ENCODE measurements at regions not wholly inside any gene's neighbourhood (a gene's known extent, or its start where the extent isn't known, plus 50 kb on each side); places are given as distances from the start of the nearest gene placed in this dataset.
A peak's percentile ranks its signal among the peaks of the same experiment; 100 is the strongest.

- ATAC-seq (peak in 3 of 8 donors; percentile 33 to 72 (median 49)), DNase-seq (no peak)
- TF ChIP-seq CTCF (IDR thresholded peaks at IDR 0.05): no peak
- Histone ChIP-seq H3K36me3 (no peaks in the 10 kb centered on the region), H3K27ac (no peak overlapping the region), H3K4me3 (no peak overlapping the region), H3K9me3 (no peaks in the 10 kb centered on the region), H3K4me1 (peaks cover 0 to 20% (median 6%) of the 10 kb centered on the region in 9 donors), H3K27me3 (no peaks in the 10 kb centered on the region)
- intact Hi-C loops (cut with DNase I): no loop called here
- WGBS, 2 donors: 61 to 73% methylated on average over 3 of the region's 3 CpGs
These were observed 82.0 kb downstream of the YIPF5 start for GRCh38 chr5:144088206-144089064.

DNA sequence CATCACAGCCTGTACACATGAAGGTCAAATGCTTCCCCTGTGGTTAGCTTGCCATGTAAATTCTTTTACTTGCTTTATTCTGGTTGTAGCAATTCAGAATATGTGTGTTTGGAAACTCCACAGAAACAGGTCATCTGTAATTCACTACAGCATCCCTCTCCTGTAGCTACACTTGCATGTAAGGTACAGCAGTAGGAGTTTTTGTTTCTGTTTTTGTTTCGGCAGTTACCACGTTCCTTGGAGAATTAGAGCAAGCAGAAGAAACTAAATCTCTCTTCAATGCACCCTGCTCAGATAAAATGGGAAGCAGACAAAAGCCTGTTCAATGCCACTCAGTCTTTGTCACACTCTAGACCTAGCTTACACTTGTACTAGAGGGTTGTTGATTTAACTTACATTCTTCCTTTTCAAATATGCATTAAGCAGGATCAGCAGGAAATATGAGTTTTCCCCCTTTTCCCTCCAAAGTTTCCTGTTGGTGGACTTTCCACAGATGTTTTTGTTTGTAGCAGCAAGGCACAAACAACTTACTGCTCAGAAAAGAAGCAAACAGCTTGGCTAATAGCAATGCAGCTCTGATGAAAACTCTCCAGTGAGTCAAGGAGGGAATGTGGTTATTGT is 80.9 kb downstream of the YIPF5 start:
- 14 to 22% methylated on average over 2 of the region's 2 CpGs for WGBS, 2 donors
- ATAC-seq: no peak
- no peak for TF ChIP-seq CTCF (IDR thresholded peaks at IDR 0.05)
- H3K9me3 ChIP-seq: no peaks in the 10 kb centered on the region
- no peaks in the 10 kb centered on the region for H3K36me3 ChIP-seq
- H3K4me1 ChIP-seq: peaks cover 0 to 20% (median 6%) of the 10 kb centered on the region in 9 donors
- H3K4me3 ChIP-seq: no peak overlapping the region
- DNase-seq: no peak
- H3K27ac ChIP-seq: no peak overlapping the region
- intact Hi-C loops (cut with DNase I): no loop called here
- no peaks in the 10 kb centered on the region for H3K27me3 ChIP-seq

GRCh38 chr5:144092508-144092907 is 78.0 kb downstream of the YIPF5 start:
- Histone ChIP-seq H3K27ac (no peak overlapping the region), H3K9me3 (peaks cover 0 to 16% (median 4%) of the 10 kb centered on the region in 11 donors), H3K27me3 (no peaks in the 10 kb centered on the region), H3K4me3 (no peak overlapping the region), H3K36me3 (no peaks in the 10 kb centered on the region), H3K4me1 (peaks cover 0 to 20% (median 6%) of the 10 kb centered on the region in 9 donors)
- no peak for ATAC-seq
- 93 to 96% methylated on average over 3 of the region's 3 CpGs for WGBS, 2 donors
- DNase-seq: no peak
- intact Hi-C loops (cut with DNase I): no loop called here
- no peak for TF ChIP-seq CTCF (IDR thresholded peaks at IDR 0.05)

DNA sequence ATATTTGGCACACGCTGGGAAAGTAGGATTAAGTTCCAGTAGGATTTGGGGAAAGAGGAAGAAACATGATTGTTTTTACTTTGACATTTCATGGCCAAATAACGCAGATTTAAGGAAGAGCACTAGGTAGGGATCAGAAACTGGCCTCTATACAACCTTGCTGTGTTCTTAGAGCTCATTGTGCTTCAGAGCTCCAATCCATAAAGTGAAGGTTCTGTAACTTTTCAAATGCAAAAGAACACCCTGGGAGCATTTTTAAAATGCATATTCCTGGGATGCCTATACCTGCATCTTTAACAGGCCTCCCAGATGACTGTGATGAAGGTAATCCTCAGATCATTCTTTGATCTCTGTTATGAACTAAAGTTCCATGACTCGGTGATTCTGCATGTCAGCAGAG is 77.1 kb downstream of the YIPF5 start:
- no peak overlapping the region for H3K27ac ChIP-seq
- no peaks in the 10 kb centered on the region for H3K36me3 ChIP-seq
- ATAC-seq (no peak), DNase-seq (no peak)
- intact Hi-C loops (cut with DNase I): no loop called here
- H3K4me3 ChIP-seq: no peak overlapping the region
- WGBS, 2 donors: 76 to 82% methylated on average over 3 of the region's 3 CpGs
- TF ChIP-seq CTCF (IDR thresholded peaks at IDR 0.05): no peak
- peaks cover 0 to 16% (median 6%) of the 10 kb centered on the region in 9 donors for H3K4me1 ChIP-seq
- no peaks in the 10 kb centered on the region for H3K27me3 ChIP-seq
- H3K9me3 ChIP-seq: peaks cover 0 to 16% (median 4%) of the 10 kb centered on the region in 11 donors

All from heart right ventricle (tissue), 16 donors.